HepG2 (cell line): ENCODE measurements at regions not wholly inside any gene's neighbourhood (a gene's known extent, or its start where the extent isn't known, plus 50 kb on each side); places are given as distances from the start of the nearest gene placed in this dataset.

Source experiments
- ATAC-seq: fragments of 200-7000 bp; cut with Tn5 transposase; 3 replicates; pipeline ENCODE4 v1.9.1; 2020; ENCODE audit warnings: mild to moderate bottlenecking, moderate library complexity
- BruUV-seq: library from RNA; stranded (reverse); fragments of 400-500 nt; replicated peaks from 2 replicates; lab custom pipeline; 2021; lab: Mats Ljungman, UMichigan
- CTCF ChIA-PET: fragments of 300-600 bp; formaldehyde crosslinking; extraction: SDS; loops from one replicate; lab custom pipeline; 2021; ENCODE audit warnings: low total read pairs, inconsistent platforms, low intra/inter-chr PET ratio; lab: Yijun Ruan, JAX
- POLR2A ChIA-PET: fragments of 350-600 bp; sonication (Branson Sonifier 250); formaldehyde crosslinking; loops from one replicate; lab custom pipeline; 2020; ENCODE audit warnings: antibody characterized with exemption, inconsistent platforms; lab: Yijun Ruan, JAX
- DNase-seq: peaks from one replicate; pipeline ENCODE4 v3.0.0-alpha.2; 2015; ENCODE audit warnings: low spot score
- FAIRE-seq: peaks from 3 replicates; lab custom pipeline; 2011; peaks lifted over from hg19 to GRCh38; lab: Jason Lieb, UNC
- H2AFZ ChIP-seq: one replicate; pipeline ENCODE4 v1.6.1; 2011; ENCODE audit warnings: low read length, inconsistent platforms
- H3K27ac ChIP-seq: fragments of 300-600 bp; 3 replicates; pipeline ENCODE4 v1.8.0; 2011; ENCODE audit warnings: mixed run types, mild to moderate bottlenecking, mixed read lengths, low read length, inconsistent platforms; ENCODE audit not compliant: insufficient read depth; ENCODE audit errors: extremely low read length
- H3K27me3 ChIP-seq, 2 experiments: fragments of 200-600 bp in 1 of 2; 2 replicates in 1 of 2; 3 replicates in 1 of 2; pipeline versions ENCODE4 v1.6.0 to v1.8.0; 2011; ENCODE audit warnings: low read length in 2 of 2, mild to moderate bottlenecking in 2 of 2, moderate library complexity in 2 of 2, inconsistent platforms in 1 of 2; ENCODE audit not compliant: insufficient read depth in 2 of 2, control insufficient read depth in 1 of 2
- H3K36me3 ChIP-seq, 2 experiments: fragments of 200-600 bp in 1 of 2; replicated peaks in 1 of 2; 2 replicates in 1 of 2; 3 replicates in 1 of 2; pipeline versions ENCODE4 v1.5.1 to v1.8.0; 2011; ENCODE audit warnings: low read length in 2 of 2, inconsistent platforms in 1 of 2; ENCODE audit not compliant: insufficient read depth in 2 of 2, control insufficient read depth in 1 of 2
- H3K4me1 ChIP-seq: 2 replicates; pipeline ENCODE4 v1.5.1; 2012; ENCODE audit warnings: low read length, inconsistent platforms; ENCODE audit not compliant: insufficient read depth
- H3K4me2 ChIP-seq: 2 replicates; pipeline ENCODE4 v1.6.0; 2011; ENCODE audit warnings: low read depth, low read length, inconsistent platforms
- H3K4me3 ChIP-seq, 3 experiments: fragments of 200-600 bp in 1 of 3; sonication (generic), shearing (Covaris generic) in 1 of 3; replicated peaks in 1 of 3; 2 replicates each; pipeline ENCODE4 v1.5.1; 2011 to 2016; ENCODE audit warnings: low read length in 3 of 3, inconsistent platforms in 2 of 3, low read depth in 2 of 3, mild to moderate bottlenecking in 2 of 3, control low read depth in 1 of 3, mixed read lengths in 1 of 3; ENCODE audit not compliant: insufficient read depth in 1 of 3
- H3K79me2 ChIP-seq: one replicate; pipeline ENCODE4 v1.6.1; 2011; ENCODE audit warnings: low read length, inconsistent platforms; ENCODE audit not compliant: insufficient read depth
- H3K9ac ChIP-seq: 2 replicates; pipeline ENCODE4 v1.6.0; 2011; ENCODE audit warnings: mild to moderate bottlenecking, low read depth, low read length, inconsistent platforms; ENCODE audit not compliant: insufficient read depth
- H3K9me3 ChIP-seq: 2 replicates; pipeline ENCODE4 v1.5.1; 2012; ENCODE audit warnings: mild to moderate bottlenecking, low read length
- H4K20me1 ChIP-seq: 2 replicates; pipeline ENCODE4 v1.6.0; 2011; ENCODE audit warnings: inconsistent platforms, mild to moderate bottlenecking, low read length, moderate library complexity; ENCODE audit not compliant: insufficient read depth
- JUNB ChIP-seq: sonication (generic); formaldehyde crosslinking; IDR thresholded peaks from 2 replicates; pipeline ENCODE4 v1.8.0; 2022; ENCODE audit warnings: missing genetic modification reagents, mild to moderate bottlenecking, borderline replicate concordance
- MXD3 ChIP-seq: IDR thresholded peaks from 2 replicates; pipeline ENCODE4 v1.6.1; 2016; ENCODE audit warnings: mild to moderate bottlenecking, missing biosample characterization, missing genetic modification reagents
- NR3C1 ChIP-seq: sonication (generic); formaldehyde crosslinking; IDR thresholded peaks from 2 replicates; pipeline ENCODE4 v1.4.0; 2020; ENCODE audit warnings: missing genetic modification reagents
- PAF1 ChIP-seq: IDR thresholded peaks from 2 replicates; pipeline ENCODE4 v1.6.1; 2016; ENCODE audit warnings: missing genetic modification reagents, missing compliant biosample characterization
- THRA ChIP-seq: sonication (generic); formaldehyde crosslinking; IDR thresholded peaks from 2 replicates; pipeline ENCODE4 v1.4.0; 2020; ENCODE audit warnings: missing genetic modification reagents, borderline replicate concordance
- TP53 ChIP-seq: sonication (generic); formaldehyde crosslinking; conservative IDR thresholded peaks from 2 replicates; pipeline ENCODE4 v1.4.0; 2020; ENCODE audit warnings: missing genetic modification reagents
- ZBTB25 ChIP-seq: IDR thresholded peaks from 2 replicates; pipeline ENCODE4 v1.6.1; 2018; ENCODE audit warnings: missing genetic modification reagents
- ZFP1 ChIP-seq: IDR thresholded peaks from 2 replicates; pipeline ENCODE4 v1.6.1; 2016
- ZNF276 ChIP-seq: sonication (generic); formaldehyde crosslinking; IDR thresholded peaks from 2 replicates; pipeline ENCODE4 v1.4.0; 2020; ENCODE audit warnings: mild to moderate bottlenecking, low read depth, missing genetic modification reagents
- ZNF569 ChIP-seq: sonication (generic); formaldehyde crosslinking; IDR thresholded peaks from 2 replicates; pipeline ENCODE4 v1.5.0; 2020; ENCODE audit warnings: mild to moderate bottlenecking, missing genetic modification reagents, moderate library complexity, borderline replicate concordance
- ZNF691 ChIP-seq: sonication (generic); formaldehyde crosslinking; IDR thresholded peaks from 2 replicates; pipeline ENCODE4 v1.4.0; 2020; ENCODE audit warnings: missing genetic modification reagents, low read depth, mild to moderate bottlenecking, borderline replicate concordance
- WGBS: methylation state at CpG from one replicate; pipeline ENCODE4 v1.1.6; 2017; ENCODE audit warnings: low lambda C conversion rate; 5-methylcytosine and 5-hydroxymethylcytosine counted together
- in situ Hi-C: cut with HindIII; loops from 2 replicates; pipeline ENCODE4 v1.10.0; 2017; ENCODE audit warnings: low pct_unique_long_range_greater_than_20kb; ENCODE audit not compliant: extremely low pct_ligation_motif_present
- intact Hi-C: fragments of 100-400 bp; cut with micrococcal nuclease; formaldehyde crosslinking; loops from one replicate; pipeline ENCODE4 v1.10.0; 2022; ENCODE audit not compliant: unreplicated experiment

GRCh38 chr2:133888107-133888506 lies 319.8 kb upstream of the NCKAP5 start:
- no peaks in the 10 kb centered on the region for H3K9me3 ChIP-seq
- intact Hi-C loops = loop anchor here (5.0 to 10.0 kb wide), 4 partner anchors 319 to 997 kb away; no protein-coding TSS in a partner anchor
- H3K27ac ChIP-seq = no peak overlapping the region
- H3K79me2 ChIP-seq = no peaks in the 10 kb centered on the region
- POLR2A ChIA-PET = no interaction called here
- H3K4me3 ChIP-seq = no peak overlapping the region
- WGBS = 32% methylated on average over 8 of the region's 8 CpGs
- BruUV-seq = no TSS peak
- no peaks in the 10 kb centered on the region for H3K4me1 ChIP-seq
- in situ Hi-C loops = loop anchor here (10.0 to 25.0 kb wide), 2 partner anchors 324 to 567 kb away; no protein-coding TSS in a partner anchor
- no peak overlapping the region for H3K9ac ChIP-seq
- no peak overlapping the region for H2AFZ ChIP-seq
- no peak for FAIRE-seq
- no peak for TF ChIP-seq NR3C1 (CRISPR knock-in tag)
- no peak for TF ChIP-seq ZNF691 (CRISPR knock-in tag)
- no peak for TF ChIP-seq TP53 (CRISPR knock-in tag)
- no peak for TF ChIP-seq ZNF276 (CRISPR knock-in tag)
- TF ChIP-seq PAF1 = no peak
- no peak for TF ChIP-seq THRA (CRISPR knock-in tag)
- TF ChIP-seq ZNF569 (CRISPR knock-in tag) = no peak
- TF ChIP-seq ZBTB25 (CRISPR knock-in tag) = no peak
- no peak for TF ChIP-seq MXD3 (CRISPR knock-in tag)
- TF ChIP-seq ZFP1 = no peak
- TF ChIP-seq JUNB (CRISPR knock-in tag) = no peak
- no peak overlapping the region for H3K4me2 ChIP-seq
- DNase-seq = no peak
- H4K20me1 ChIP-seq = no peaks in the 10 kb centered on the region
- ATAC-seq = no peak
- peaks cover 2 to 47% of the 10 kb centered on the region in 2 experiments; a peak in 3 of 5 replicates for H3K27me3 ChIP-seq
- no peaks in the 10 kb centered on the region for H3K36me3 ChIP-seq
- CTCF ChIA-PET = no interaction called here
